Transverse colon (tissue), 4 donors: ENCODE measurements at regions not wholly inside any gene's neighbourhood (a gene's known extent, or its start where the extent isn't known, plus 50 kb on each side); places are given as distances from the start of the nearest gene placed in this dataset.

Source experiments
- EP300 ChIP-seq: sonication (generic); formaldehyde crosslinking; IDR thresholded peaks from one replicate; pipeline ENCODE4 v1.6.1; 2017; ENCODE audit warnings: antibody characterized with exemption, low read depth
- POLR2A ChIP-seq: fragments of 450-650 bp; IDR thresholded peaks from one replicate; pipeline ENCODE4 v1.6.1; 2016; ENCODE audit warnings: antibody characterized with exemption, mild to moderate bottlenecking, moderate library complexity
- POLR2AphosphoS5 ChIP-seq, 3 donors: sonication (generic); formaldehyde crosslinking; IDR thresholded peaks; one replicate each; pipeline ENCODE4 v1.6.1; 2016; ENCODE audit warnings: antibody characterized with exemption in 3 of 3
- TF ChIP-seq, protein P1 (sequence below), 5 experiments: fragments of 200-600 bp in 3 of 5; fragments of 450-650 bp in 2 of 5; sonication (generic) in 3 of 5; IDR thresholded peaks; 1 replicate in 2 of 5; 2 replicates in 3 of 5; pipeline ENCODE4 v1.5.1; 2016 to 2017; ENCODE audit warnings: antibody characterized with exemption in 5 of 5, inconsistent platforms in 3 of 5, mild to moderate bottlenecking in 2 of 5, moderate library complexity in 1 of 5

DNA sequence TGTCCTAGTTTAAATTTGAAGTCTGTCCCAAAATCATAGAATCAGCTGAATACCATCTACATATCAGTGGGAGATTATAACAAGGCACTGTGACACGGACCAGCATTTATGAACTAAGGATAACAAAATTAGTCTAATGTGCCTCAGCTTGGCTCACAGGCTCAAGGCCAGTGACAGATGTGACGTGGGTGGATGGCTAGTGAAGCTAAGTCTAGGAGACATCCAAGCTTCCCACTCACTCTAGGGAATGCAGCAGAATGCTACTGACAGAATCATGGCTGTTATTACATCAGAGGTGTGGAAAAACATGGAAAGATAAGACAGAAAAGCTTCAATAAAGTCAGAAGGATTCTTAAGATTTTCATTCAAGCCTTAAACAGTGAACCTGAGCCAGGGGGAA, 329.9 kb downstream of the NAF1 start:
- TF ChIP-seq EP300: no peak
- no peak for TF ChIP-seq POLR2A
- TF ChIP-seq, protein P1, sequence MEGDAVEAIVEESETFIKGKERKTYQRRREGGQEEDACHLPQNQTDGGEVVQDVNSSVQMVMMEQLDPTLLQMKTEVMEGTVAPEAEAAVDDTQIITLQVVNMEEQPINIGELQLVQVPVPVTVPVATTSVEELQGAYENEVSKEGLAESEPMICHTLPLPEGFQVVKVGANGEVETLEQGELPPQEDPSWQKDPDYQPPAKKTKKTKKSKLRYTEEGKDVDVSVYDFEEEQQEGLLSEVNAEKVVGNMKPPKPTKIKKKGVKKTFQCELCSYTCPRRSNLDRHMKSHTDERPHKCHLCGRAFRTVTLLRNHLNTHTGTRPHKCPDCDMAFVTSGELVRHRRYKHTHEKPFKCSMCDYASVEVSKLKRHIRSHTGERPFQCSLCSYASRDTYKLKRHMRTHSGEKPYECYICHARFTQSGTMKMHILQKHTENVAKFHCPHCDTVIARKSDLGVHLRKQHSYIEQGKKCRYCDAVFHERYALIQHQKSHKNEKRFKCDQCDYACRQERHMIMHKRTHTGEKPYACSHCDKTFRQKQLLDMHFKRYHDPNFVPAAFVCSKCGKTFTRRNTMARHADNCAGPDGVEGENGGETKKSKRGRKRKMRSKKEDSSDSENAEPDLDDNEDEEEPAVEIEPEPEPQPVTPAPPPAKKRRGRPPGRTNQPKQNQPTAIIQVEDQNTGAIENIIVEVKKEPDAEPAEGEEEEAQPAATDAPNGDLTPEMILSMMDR (IDR thresholded peaks at IDR 0.05): no peak
- TF ChIP-seq POLR2AphosphoS5 (IDR thresholded peaks at IDR 0.05): no peak
